Neural progenitor cell (in vitro differentiated cells): ENCODE measurements at regions not wholly inside any gene's neighbourhood (a gene's known extent, or its start where the extent isn't known, plus 50 kb on each side); places are given as distances from the start of the nearest gene placed in this dataset.
A peak's percentile ranks its signal among the peaks of the same experiment; 100 is the strongest.

Experiments used
- DNase-seq: peaks from one replicate; pipeline ENCODE4 v3.0.0-alpha.2; 2016; ENCODE audit warnings: low spot score
- H2AFZ ChIP-seq: fragments of 200-600 bp; sonication (generic); replicated peaks from 2 replicates; pipeline ENCODE4 v1.6.1; 2016; ENCODE audit warnings: antibody characterized with exemption
- H3F3A ChIP-seq: fragments of 200-600 bp; sonication (generic); 2 replicates; pipeline ENCODE4 v1.6.1; 2016; ENCODE audit warnings: antibody characterized with exemption, low read depth
- H3K27ac ChIP-seq: fragments of 200-600 bp; sonication (generic); 2 replicates; pipeline ENCODE4 v1.5.1; 2016; ENCODE audit warnings: mild to moderate bottlenecking
- H3K27me3 ChIP-seq: fragments of 200-600 bp; sonication (generic); 2 replicates; pipeline ENCODE4 v1.6.1; 2016; ENCODE audit warnings: mild to moderate bottlenecking, moderate library complexity
- H3K36me3 ChIP-seq: fragments of 200-600 bp; sonication (generic); 2 replicates; pipeline ENCODE4 v1.5.1; 2016
- H3K4me1 ChIP-seq: fragments of 200-600 bp; sonication (generic); 2 replicates; pipeline ENCODE4 v1.6.1; 2016; ENCODE audit warnings: mixed run types
- H3K4me2 ChIP-seq: fragments of 200-600 bp; sonication (generic); 2 replicates; pipeline ENCODE4 v1.6.1; 2016
- H3K4me3 ChIP-seq: fragments of 200-600 bp; sonication (generic); 2 replicates; pipeline ENCODE4 v1.5.1; 2016
- H3K79me2 ChIP-seq: fragments of 200-600 bp; sonication (generic); 2 replicates; pipeline ENCODE4 v1.6.1; 2016; ENCODE audit warnings: low read depth
- H3K9ac ChIP-seq: fragments of 200-600 bp; sonication (generic); 2 replicates; pipeline ENCODE4 v1.6.1; 2016
- H3K9me3 ChIP-seq: fragments of 200-600 bp; sonication (generic); 2 replicates; pipeline ENCODE4 v1.5.1; 2016; ENCODE audit warnings: low read depth
- H4K20me1 ChIP-seq: fragments of 200-600 bp; sonication (generic); 2 replicates; pipeline ENCODE4 v1.6.1; 2016; ENCODE audit warnings: low read depth
- H3K27ac Mint-ChIP-seq: 3 replicates; pipeline ENCODE4 v1.8.0; 2021; ENCODE audit warnings: mixed read lengths
- H3K27me3 Mint-ChIP-seq: 2 replicates; pipeline ENCODE4 v1.8.0; 2022; ENCODE audit warnings: low read depth, mild to moderate bottlenecking, inconsistent platforms, moderate library complexity, mixed read lengths; ENCODE audit not compliant: insufficient read depth
- H3K36me3 Mint-ChIP-seq: 3 replicates; pipeline ENCODE4 v1.8.0; 2021; ENCODE audit warnings: mixed read lengths
- H3K4me1 Mint-ChIP-seq: 3 replicates; pipeline ENCODE4 v1.8.0; 2021; ENCODE audit warnings: mixed read lengths
- H3K4me3 Mint-ChIP-seq: 3 replicates; pipeline ENCODE4 v1.8.0; 2021; ENCODE audit warnings: mild to moderate bottlenecking, moderate library complexity, mixed read lengths
- H3K9me3 Mint-ChIP-seq: 3 replicates; pipeline ENCODE4 v1.8.0; 2020; ENCODE audit warnings: mixed read lengths
- CTCF ChIP-seq: fragments of 200-600 bp; sonication (generic); IDR thresholded peaks from 2 replicates; pipeline ENCODE4 v1.5.1; 2017; ENCODE audit warnings: antibody characterized with exemption, mild to moderate bottlenecking
- EZH2 ChIP-seq: fragments of 200-600 bp; sonication (generic); IDR thresholded peaks from 2 replicates; pipeline ENCODE4 v1.6.1; 2017; ENCODE audit warnings: antibody characterized with exemption, mild to moderate bottlenecking, moderate library complexity
- EZH2phosphoT487 ChIP-seq: fragments of 200-600 bp; sonication (generic); IDR thresholded peaks from 2 replicates; pipeline ENCODE4 v1.6.1; 2017; ENCODE audit warnings: antibody characterized with exemption

- no peak overlapping the region for H3K27ac ChIP-seq
Measured at GRCh38 chr15:77554306-77555080, 78.2 kb downstream of the LINGO1 start.

DNA sequence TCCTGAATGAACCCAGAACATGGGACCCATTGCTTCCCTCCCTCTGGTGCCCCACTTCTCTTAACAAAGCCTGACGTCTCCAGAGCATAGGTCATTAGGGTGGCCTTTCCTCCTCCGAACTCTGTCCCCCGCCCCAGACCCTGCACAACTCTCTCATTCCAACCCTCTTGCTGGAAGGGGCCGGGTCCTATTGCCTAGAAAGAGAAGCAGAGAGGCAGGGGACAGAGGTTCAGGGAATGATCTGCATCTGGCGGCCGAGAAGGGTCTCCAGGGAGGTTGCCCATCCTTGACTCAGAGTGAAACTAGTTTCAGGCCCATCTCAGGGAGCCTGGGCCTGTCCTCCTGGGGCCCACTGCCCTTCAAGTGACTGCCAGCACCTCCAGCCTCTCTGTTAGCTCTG, 79.0 kb downstream of the LINGO1 start:
- H3K4me3 Mint-ChIP-seq, result no peak overlapping the region
- no peaks in the 10 kb centered on the region for H3K36me3 Mint-ChIP-seq
- H3K4me1 Mint-ChIP-seq, result peaks cover 56% of the 10 kb centered on the region
- no peaks in the 10 kb centered on the region for H3K36me3 ChIP-seq
- H3K27me3 Mint-ChIP-seq, result peaks cover 13% of the 10 kb centered on the region
- peak overlapping the region; percentile 52 for H3K27ac Mint-ChIP-seq
- H3K4me3 ChIP-seq, result no peak overlapping the region
- no peaks in the 10 kb centered on the region for H3K79me2 ChIP-seq
- H4K20me1 ChIP-seq, result no peaks in the 10 kb centered on the region
- no peaks in the 10 kb centered on the region for H3K27me3 ChIP-seq
- no peak for TF ChIP-seq EZH2
- TF ChIP-seq EZH2phosphoT487, result no peak
- TF ChIP-seq CTCF, result no peak
- H2AFZ ChIP-seq, result peak overlapping the region; percentile 50
- H3K9ac ChIP-seq, result no peak overlapping the region
- no peak overlapping the region for H3K4me2 ChIP-seq
- no peak for DNase-seq
- H3F3A ChIP-seq, result no peaks in the 10 kb centered on the region
- H3K9me3 ChIP-seq, result no peaks in the 10 kb centered on the region
- H3K27ac ChIP-seq, result no peak overlapping the region
- no peaks in the 10 kb centered on the region for H3K9me3 Mint-ChIP-seq
- peaks cover 41% of the 10 kb centered on the region for H3K4me1 ChIP-seq

More at GRCh38 chr15:77554306-77555080, 78.2 kb downstream of the LINGO1 start:
- no peak overlapping the region for H3K9ac ChIP-seq
- Mint-ChIP-seq H3K27ac (peak overlapping the region; percentile 52), H3K4me1 (peaks cover 53% of the 10 kb centered on the region), H3K4me3 (peak overlapping the region; percentile 21), H3K36me3 (no peaks in the 10 kb centered on the region), H3K27me3 (peaks cover 14% of the 10 kb centered on the region), H3K9me3 (peaks cover 2% of the 10 kb centered on the region)
- H4K20me1 ChIP-seq, result no peaks in the 10 kb centered on the region
- H3K4me2 ChIP-seq, result peak overlapping the region; percentile 4
- no peak for TF ChIP-seq EZH2
- TF ChIP-seq EZH2phosphoT487, result no peak
- DNase-seq, result peak; percentile 30
- no peak overlapping the region for H3K4me3 ChIP-seq
- H3F3A ChIP-seq, result no peaks in the 10 kb centered on the region
- no peaks in the 10 kb centered on the region for H3K27me3 ChIP-seq
- no peaks in the 10 kb centered on the region for H3K9me3 ChIP-seq
- H3K4me1 ChIP-seq, result peaks cover 38% of the 10 kb centered on the region
- no peaks in the 10 kb centered on the region for H3K36me3 ChIP-seq
- no peaks in the 10 kb centered on the region for H3K79me2 ChIP-seq
- peak overlapping the region; percentile 50 for H2AFZ ChIP-seq

DNA sequence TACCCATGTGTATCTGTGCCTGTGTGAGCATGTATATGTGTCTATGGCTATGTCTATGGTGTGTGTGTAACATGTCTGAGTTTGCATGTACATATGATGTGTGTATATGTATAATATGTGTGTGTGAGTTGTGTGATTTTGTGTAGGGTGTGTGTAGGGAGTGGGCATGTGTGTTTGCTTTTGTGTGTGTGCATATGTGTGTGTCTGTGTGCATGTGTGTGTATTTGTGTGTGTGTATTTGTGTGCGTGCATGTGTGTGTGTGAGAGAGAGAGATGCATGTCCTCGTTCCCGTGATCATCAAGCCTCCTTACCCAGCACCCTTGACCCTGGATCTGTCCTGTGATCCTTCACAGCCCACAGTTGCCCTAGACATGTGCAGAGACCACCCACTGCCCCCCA, 79.5 kb downstream of the LINGO1 start:
- H3K27ac ChIP-seq, result no peak overlapping the region

More for the DNA sequence above, 79.5 kb downstream of the LINGO1 start:
- H3F3A ChIP-seq, result no peaks in the 10 kb centered on the region
- no peaks in the 10 kb centered on the region for H3K79me2 ChIP-seq
- Mint-ChIP-seq H3K27ac (peak overlapping the region; percentile 52), H3K4me1 (peaks cover 60% of the 10 kb centered on the region), H3K9me3 (no peaks in the 10 kb centered on the region), H3K36me3 (no peaks in the 10 kb centered on the region), H3K4me3 (peak overlapping the region; percentile 3), H3K27me3 (peaks cover 11% of the 10 kb centered on the region)
- no peaks in the 10 kb centered on the region for H3K9me3 ChIP-seq
- no peaks in the 10 kb centered on the region for H3K36me3 ChIP-seq
- no peak overlapping the region for H3K4me2 ChIP-seq
- no peak for TF ChIP-seq EZH2phosphoT487
- no peak for TF ChIP-seq CTCF
- TF ChIP-seq EZH2, result no peak
- H3K4me1 ChIP-seq, result peaks cover 45% of the 10 kb centered on the region
- no peak overlapping the region for H3K9ac ChIP-seq
- no peak for DNase-seq
- no peak overlapping the region for H2AFZ ChIP-seq
- H3K4me3 ChIP-seq, result no peak overlapping the region
- H3K27me3 ChIP-seq, result no peaks in the 10 kb centered on the region
- H4K20me1 ChIP-seq, result no peaks in the 10 kb centered on the region
